HG03060 (cell line): ENCODE measurements at regions not wholly inside any gene's neighbourhood (a gene's known extent, or its start where the extent isn't known, plus 50 kb on each side); places are given as distances from the start of the nearest gene placed in this dataset.
"Not testable (repeated sequence)": the region's sequence is repeated elsewhere in the genome, so short reads cannot be mapped to it uniquely, and the experiment has no call there.

Experiments used
- ATAC-seq: cut with Tn5 transposase; IDR thresholded peaks from one replicate; pipeline ENCODE4 v1.9.1; 2021; ENCODE audit warnings: low read depth, moderate number of reproducible peaks; ENCODE audit not compliant: unreplicated experiment

DNA sequence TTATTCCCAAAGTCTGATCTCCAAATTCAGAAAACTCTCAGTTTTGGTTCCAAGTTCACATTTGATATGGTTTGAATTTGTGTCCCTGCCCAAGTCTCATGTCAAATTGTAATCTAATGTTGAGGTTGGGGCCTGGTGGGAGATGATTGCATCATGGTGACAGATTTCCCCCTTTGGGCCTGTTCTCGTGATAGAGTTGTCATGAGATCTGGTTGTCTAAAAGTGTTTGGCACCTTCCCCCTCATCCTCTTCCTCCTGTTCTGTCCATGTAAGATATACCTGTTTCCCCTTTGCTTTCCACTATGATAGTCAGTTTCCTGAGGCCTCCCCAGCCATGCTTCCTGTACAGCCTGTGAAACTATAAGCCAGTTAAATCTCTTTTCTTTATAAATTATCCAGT lies 138.6 kb downstream of the ARL4A start:
- ATAC-seq, result no peak

DNA sequence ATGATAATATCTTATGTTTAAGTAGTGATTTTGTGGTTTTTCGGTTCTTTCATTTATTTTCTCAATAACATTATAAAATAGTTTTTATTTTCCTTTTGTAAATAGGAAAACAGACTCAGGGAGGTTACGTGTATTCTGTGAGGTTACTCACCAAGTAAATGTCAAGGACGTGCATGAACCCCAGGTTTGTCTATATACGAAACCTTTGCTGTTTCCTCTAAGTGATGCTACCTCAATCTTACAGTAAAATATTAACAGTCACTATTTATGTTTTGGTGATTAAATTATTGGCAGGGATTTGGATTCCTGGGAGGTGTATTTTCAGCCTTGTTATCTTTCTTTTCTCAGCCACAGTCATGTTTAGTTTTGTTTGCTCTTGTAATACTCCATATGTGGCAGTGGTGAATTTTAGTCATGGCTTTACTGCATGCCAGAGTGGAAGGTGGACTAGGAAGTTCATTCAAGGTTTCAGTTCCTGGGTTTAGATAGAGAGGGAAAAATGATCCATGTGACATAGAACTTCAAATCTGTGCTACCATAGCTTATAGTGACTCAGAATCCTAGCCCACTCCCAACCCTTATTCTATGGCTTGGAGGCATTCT lies 139.9 kb downstream of the ARL4A start:
- no peak for ATAC-seq

DNA sequence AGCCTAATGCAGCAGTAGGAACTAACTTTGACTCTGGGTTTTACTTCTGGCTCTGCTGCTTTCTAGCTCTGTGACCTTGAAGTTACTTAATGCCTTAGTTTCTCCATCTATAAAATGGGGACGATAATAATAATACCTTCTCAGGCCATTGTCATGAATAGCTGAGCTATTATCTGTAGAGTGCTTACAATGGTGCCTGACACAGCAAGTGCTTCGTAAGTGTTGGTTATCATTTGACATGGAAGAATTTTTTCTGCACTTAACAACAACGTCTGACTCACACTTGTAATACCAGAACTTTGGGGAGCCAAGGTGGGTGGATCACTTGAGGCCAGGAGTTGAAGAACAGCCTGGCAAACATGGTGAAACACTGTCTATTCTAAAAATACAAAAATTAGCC lies 140.5 kb downstream of the ARL4A start:
- no peak for ATAC-seq

DNA sequence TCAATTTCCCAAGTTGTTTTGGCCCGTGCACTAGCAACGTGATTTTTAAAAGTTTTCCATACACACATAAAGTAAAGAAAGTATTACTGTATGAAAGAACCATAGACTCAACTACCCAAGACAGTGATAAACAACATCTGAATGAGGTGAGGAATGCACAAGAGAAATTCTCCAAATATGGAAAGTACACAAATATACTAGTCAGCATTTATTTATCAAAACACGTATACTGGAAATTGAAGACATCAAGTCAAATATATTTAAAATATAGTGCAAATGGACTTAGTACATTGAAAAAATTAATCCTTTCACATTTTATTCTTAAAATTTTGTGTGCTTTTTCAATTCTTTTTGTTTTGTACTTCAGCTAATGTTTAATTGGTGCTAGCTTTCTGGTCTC lies 143.6 kb downstream of the ARL4A start:
- no peak for ATAC-seq

DNA sequence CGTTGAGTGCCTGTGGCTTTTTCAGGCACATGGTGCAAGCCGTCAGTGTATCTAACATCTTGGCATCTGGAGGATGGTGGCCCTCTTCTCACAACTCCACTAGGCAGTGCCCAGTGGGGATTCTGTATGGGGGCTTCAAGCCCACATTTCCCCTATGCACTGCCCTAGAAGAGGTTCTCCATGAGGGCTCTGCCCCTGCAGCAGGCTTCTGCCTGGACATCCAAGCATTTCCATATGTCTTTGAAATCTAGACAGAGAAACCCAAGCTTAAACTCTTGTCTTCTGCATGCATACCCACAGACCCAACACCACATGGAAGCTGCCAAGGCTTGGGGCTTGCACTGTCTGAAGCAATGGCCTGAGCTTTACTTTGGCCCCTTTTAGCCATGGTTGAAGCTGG lies 146.4 kb downstream of the ARL4A start:
- no peak for ATAC-seq

DNA sequence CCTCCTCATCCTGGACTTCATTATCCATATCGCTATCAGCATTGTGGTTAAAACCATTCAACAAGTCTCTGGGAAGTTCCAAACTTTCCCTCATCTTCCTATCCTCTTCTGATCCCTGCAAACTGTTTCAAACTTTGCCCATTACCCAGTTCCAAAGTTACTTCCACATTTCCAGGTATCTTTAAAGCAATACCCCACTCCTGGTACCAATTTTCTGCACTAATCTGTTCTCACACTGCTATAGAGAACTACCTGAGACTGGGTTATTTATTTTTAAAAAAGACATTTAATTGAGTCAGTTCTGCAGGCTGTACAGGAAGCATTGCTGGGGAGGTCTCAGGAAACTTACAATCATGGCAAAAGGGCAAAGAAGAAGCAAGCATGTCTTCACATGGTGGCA lies 147.3 kb downstream of the ARL4A start:
- no peak for ATAC-seq

DNA sequence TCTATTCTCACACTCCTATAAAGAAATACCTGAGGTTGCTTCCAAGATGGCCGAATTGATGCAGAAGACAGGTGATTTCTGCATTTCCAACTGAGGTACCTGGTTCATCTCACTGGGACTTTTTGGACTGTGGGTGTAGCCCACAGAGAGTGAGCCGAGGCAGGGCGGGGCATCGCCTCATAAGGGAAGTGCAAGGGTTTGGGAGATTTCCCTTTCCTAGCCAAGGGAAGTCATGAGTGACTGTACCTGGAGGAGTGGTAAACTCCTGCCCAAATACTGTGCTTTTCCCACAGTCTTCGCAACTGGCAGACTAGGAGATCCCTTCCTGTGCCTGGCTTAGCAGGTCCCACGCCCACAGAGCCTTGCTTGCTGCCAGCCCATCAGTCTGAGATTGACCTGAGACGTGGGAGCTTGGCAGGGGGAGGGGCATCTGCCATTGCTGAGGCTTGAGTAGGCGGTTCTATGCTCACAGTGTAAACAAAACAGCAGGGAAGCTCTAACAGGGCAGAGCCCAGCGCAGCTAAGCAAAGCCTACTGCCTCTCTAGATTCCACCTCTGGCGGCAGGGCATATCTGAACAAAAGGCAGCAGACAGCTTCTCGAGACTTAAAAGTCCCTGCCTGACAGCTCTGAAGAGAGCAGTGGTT lies 152.2 kb downstream of the ARL4A start:
- ATAC-seq, result no peak

DNA sequence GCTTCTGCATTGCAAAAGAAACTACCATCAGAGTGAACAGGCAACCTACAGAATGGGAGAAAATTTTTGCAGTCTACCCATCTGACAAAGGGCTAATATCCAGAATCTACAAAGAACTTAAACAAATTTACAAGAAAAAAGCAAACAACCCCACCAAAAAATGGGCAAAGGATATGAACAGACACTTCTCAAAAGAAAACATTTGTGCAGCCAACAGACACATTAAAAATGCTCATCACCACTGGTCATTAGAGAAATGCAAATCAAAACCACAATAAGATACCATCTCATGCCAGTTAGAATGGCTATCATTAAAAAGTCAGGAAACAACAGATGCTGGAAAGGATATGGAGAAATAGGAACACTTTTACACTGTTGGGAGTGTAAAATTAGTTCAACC lies 157.3 kb downstream of the ARL4A start:
- ATAC-seq, result not testable (repeated sequence)

DNA sequence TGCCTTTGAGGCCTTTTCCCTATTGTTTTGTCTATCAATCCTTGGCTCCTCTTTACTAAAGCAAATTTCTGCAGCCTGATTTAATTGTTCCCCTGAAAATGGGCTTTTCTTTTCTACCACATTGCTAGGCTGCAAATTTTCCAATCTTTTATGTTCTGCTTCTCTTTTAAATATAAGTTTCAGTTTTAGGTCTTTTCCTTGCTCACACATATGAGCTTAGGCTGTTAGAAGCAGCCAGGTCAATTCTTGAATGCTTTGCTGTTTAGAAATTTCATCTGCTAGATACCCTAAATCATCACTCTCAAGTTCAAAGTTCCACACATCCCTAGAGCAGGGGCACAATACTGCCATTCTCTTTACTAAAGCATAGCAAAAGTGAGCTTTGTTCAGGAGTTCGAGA lies 159.6 kb downstream of the ARL4A start:
- ATAC-seq, result no peak

DNA sequence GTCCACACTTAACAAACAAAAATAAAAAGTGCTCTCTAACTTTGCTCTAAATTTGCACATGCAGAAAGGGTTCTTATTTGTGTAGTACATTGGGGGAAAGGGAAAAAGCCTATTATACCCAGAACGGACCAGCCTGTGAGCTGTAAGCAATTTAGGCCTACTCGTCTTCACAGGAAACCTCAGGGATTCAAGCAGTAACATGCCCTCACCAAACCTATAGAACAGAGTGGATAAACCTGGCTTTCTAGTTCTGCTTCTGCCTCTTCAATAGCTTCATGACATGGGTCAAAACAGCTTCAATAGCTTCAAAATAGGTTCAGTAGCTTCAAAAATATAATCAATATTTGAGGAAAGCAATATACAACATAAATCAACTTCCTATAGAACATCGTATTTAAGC lies 163.7 kb downstream of the ARL4A start:
- no peak for ATAC-seq

DNA sequence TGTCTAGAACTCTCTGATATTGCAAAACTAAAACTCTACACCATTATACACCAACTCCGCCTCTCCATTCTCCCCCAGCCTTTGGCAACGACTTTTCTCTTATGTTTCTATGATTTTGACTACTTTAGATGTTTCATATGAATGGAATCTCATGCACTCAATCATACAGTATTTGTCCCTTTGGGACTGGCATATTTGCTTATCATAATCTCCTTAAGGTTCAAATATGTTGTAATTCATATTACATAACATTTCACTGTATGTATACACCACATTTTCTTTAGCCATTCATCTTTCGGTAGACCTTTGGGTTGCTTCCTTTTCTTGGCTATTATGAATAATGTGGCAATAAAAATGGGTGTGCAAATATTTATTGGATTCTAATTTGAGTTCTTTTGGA lies 164.4 kb downstream of the ARL4A start:
- ATAC-seq, result no peak

DNA sequence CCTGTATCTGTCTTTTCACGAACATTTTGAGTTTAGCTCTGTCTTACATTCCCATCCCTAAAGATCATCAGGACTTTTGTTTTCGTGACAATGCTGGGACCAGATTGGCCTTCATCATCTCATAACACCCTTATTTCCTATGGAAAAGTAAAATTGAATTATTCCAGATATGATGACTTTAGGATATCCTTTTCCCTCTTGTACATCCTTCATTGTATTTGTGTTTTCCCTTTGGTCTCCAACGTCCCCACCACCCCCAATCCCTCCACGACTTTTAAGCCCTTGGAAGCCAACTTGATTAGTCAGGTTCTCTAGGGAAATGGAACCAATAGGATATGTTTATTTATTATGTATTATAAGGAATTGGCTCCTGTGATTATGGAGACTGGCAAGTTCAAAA lies 167.6 kb downstream of the ARL4A start:
- no peak for ATAC-seq

DNA sequence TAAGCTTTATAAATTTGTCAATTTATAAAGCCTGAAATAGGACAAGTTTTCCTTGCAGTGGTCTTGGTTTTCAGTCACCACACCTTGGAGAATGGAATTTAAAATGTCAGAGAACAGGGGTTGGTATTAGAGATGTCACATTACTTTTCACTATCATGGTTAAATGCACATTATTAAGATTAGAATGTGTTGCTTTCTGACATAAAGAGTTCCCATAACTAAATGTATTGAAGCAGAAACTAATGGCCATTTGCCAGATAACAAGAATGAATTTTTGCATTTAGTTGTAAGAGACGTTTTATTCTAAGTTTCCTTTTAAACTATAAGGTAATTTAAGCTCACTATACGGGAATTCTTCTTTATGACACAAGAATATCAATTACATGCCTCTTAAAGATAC lies 172.3 kb downstream of the ARL4A start:
- ATAC-seq, result no peak

DNA sequence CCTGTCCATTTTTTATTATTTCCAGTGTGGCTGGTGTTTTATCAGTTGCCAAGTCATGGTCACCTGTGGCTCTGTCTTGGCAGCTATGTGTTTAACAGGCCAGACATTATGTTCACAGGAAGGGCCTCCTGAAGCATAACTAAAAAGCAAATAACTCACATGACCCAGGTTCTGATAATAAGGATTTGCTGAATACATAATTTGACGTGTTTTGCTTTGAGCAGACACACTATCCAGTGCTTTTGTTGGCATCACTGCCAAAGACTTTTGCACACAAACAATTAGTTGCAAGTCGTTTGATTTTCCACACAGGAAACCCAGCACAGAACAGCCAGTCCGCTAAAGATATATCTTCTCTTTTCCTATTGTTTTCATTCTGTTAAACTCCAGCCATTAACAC lies 173.6 kb downstream of the ARL4A start:
- ATAC-seq, result no peak

DNA sequence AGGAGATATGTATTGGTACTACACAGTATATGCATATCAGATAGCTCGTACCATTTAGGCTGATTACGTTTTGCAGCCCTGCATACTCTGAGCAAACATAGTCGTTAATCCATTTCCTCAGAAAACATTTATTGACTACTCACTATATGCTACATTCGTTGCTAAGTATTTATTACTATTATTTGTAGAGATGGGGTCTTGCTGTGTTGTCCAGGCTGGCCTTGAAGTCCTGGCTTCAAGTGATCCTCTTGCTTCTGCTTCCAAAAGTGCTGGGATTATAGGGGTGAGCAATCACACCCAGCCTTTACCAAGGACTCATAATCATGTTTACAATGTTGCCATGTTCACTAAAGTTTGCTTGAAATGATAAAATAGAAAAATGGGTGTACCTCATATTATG lies 174.7 kb downstream of the ARL4A start:
- no peak for ATAC-seq

DNA sequence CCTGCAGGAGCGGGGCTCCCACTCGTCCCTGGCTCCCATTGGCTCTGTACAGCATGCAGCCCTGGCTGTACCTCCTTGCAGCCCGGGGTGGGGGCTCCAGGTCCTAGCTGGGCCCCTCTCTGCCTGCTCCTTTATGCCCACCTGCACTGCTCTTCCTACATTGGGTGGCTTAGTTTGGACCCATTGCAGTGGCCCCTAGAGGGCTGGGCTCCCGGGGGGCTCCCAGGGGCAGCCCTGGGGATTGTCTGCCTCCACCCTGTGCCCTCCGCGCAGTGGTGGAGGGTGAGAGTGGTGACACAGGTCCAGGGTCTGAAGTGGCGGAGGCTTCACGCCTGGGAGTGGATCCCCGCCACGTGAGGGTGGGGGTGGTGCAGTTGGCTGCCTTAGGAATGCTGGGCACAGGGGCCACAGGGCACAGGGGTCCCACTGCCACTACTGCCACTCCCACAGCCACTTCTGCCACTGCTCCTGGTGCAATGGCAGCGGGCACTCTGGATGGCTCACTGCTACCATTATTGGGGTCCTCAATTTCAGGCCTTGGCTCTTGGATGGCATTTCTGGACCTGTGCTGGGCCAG lies 177.1 kb downstream of the ARL4A start:
- no peak for ATAC-seq

DNA sequence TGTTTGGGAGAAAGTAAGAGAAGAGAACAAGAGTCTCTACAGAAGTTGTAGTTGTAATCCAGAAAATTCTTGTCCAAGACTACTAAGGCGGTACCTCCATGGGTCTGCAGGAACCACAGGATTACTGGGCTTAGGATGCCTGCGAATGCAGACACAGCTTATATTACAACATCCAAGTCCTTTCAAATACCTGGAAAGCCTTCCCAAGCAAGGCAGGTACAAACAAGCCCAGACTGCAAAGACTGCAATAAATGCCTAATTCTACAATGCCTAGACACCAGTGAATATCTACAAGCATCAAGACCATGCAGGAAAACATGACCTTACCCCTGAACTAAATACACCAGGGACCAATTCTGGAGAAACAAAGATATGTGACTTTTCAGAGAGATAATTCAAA lies 178.2 kb downstream of the ARL4A start:
- no peak for ATAC-seq

DNA sequence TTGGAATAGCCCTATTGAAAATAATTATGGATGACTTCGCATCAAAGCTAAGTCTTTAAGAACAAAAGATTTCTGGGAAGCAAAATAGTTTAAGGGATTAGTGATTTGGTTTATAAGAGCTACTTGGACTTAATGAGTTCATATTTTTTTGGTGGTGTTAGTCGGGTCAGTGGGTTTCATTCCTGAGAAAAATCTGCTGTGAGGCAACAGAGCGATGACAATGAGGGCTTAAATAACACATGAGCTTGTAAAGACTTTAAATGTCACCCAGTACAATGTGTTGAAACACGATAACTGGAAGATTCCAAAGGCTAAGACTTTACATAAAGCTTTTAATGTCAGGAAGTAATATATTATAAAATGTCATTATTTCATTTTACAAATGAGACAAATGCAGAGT lies 178.8 kb downstream of the ARL4A start:
- no peak for ATAC-seq

DNA sequence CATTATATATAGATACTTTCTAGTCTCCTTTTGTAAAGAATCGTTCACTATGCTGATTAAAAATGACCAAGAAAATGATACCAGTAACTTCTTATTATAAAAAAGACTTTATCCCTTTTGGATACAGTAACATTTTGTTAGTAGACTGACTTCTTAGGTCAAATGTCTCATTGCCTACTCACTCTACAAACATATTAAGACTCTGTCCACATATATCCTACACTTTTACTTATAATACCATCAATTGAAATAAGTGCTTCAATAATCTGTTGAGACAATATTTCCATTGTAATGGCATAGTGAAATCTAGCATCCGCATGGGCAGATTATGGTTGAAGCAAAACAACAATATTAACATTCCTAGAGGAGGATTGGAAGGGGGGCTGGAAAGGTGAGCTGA lies 180.6 kb downstream of the ARL4A start:
- no peak for ATAC-seq

DNA sequence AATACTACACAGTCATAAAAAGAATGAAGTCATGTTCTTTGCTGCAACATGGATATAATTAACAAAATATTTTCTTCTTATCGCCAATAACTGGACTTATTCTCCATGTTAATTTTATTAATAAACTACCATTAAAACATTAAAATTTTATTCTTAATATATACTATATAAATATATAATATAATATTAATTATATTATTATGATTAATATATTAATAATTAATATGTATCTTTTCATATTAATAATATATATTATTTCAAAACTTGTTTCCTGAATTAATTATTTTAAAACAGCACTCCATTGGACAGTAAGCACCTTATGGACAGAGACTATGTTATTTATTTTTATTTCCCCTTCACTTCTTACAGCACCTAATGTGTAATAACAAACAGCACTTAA lies 182.8 kb downstream of the ARL4A start:
- ATAC-seq, result no peak

DNA sequence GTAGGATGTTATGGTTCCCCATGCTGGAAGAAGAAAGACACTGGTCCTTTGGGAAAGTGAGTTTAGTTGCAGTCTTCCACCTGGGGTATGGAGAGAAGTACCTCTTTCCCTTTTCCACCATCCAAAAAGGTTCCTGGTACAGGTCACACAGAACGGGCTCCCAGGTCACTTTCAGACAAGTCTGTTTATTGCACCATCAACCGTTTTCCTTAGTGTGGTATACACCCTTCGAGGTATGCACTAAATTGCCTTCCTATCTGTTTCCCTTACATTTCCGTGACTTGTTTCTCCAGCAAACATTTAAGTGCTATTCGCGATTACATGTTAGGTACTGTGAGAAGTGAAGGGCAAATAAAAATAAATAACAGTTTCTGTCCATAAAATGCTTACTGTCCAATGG lies 185.1 kb downstream of the ARL4A start:
- no peak for ATAC-seq

DNA sequence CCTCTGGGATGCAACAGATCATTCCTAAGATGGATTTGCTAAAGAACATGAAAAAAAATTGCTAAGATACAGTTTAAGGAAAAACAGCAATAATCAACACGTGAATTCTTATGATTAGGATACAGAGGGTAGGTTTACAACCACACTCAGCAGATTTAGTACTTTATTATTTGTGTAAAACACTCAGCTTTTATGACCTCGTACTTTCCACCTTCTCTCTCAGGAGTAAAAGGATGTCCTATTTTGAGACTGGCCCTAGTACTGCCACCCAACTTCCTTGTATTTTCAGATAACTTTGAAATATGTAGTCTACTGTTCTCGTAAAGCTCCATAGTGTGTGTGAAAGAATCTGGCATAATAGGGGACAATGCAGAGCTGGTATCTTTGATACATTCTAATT lies 186.1 kb downstream of the ARL4A start:
- ATAC-seq, result no peak
